Smooth muscle cell (in vitro differentiated cells): ENCODE measurements at regions not wholly inside any gene's neighbourhood (a gene's known extent, or its start where the extent isn't known, plus 50 kb on each side); places are given as distances from the start of the nearest gene placed in this dataset.

Experiments used
- DNase-seq: peaks from one replicate; lab custom pipeline; 2025; ENCODE audit not compliant: unreplicated experiment; lab: John Stamatoyannopoulos, UW
- H2AFZ ChIP-seq: fragments of 200-600 bp; sonication (generic); 2 replicates; pipeline ENCODE4 v1.6.0; 2016; ENCODE audit warnings: antibody characterized with exemption, low read depth, mild to moderate bottlenecking
- H3F3A ChIP-seq: fragments of 200-600 bp; sonication (generic); 2 replicates; pipeline ENCODE4 v1.6.0; 2017; ENCODE audit warnings: antibody characterized with exemption, low read depth
- H3K27ac ChIP-seq: fragments of 200-600 bp; sonication (generic); 2 replicates; pipeline ENCODE4 v1.5.1; 2016; ENCODE audit warnings: low read depth, mild to moderate bottlenecking
- H3K27me3 ChIP-seq: fragments of 200-600 bp; sonication (generic); 2 replicates; pipeline ENCODE4 v1.6.1; 2016; ENCODE audit warnings: low read depth, mild to moderate bottlenecking
- H3K36me3 ChIP-seq: fragments of 200-600 bp; sonication (generic); 2 replicates; pipeline ENCODE4 v1.5.1; 2016; ENCODE audit warnings: low read depth
- H3K4me1 ChIP-seq: fragments of 200-600 bp; sonication (generic); 2 replicates; pipeline ENCODE4 v1.5.1; 2016; ENCODE audit warnings: low read depth
- H3K4me2 ChIP-seq: fragments of 200-600 bp; sonication (generic); 2 replicates; pipeline ENCODE4 v1.6.0; 2016; ENCODE audit warnings: mild to moderate bottlenecking
- H3K4me3 ChIP-seq: fragments of 200-600 bp; sonication (generic); 2 replicates; pipeline ENCODE4 v1.5.1; 2016; ENCODE audit warnings: mild to moderate bottlenecking
- H3K79me2 ChIP-seq: fragments of 200-600 bp; sonication (generic); 2 replicates; pipeline ENCODE4 v1.6.0; 2016; ENCODE audit warnings: low read depth, mild to moderate bottlenecking
- H3K9ac ChIP-seq: fragments of 200-600 bp; sonication (generic); 2 replicates; pipeline ENCODE4 v1.6.0; 2016; ENCODE audit warnings: low read depth
- H3K9me3 ChIP-seq: fragments of 200-600 bp; sonication (generic); replicated peaks from 2 replicates; pipeline ENCODE4 v1.5.1; 2016; ENCODE audit warnings: low read depth
- H4K20me1 ChIP-seq: fragments of 200-600 bp; sonication (generic); 2 replicates; pipeline ENCODE4 v1.6.0; 2016; ENCODE audit warnings: low read depth
- WGBS: methylation state at CpG from one replicate; pipeline ENCODE4 v1.1.7; 2016; ENCODE audit warnings: low lambda C conversion rate; 5-methylcytosine and 5-hydroxymethylcytosine counted together
- TF ChIP-seq, protein P1 (sequence below): fragments of 200-600 bp; sonication (generic); IDR thresholded peaks from 2 replicates; pipeline ENCODE4 v1.5.1; 2017; ENCODE audit warnings: borderline replicate concordance, mild to moderate bottlenecking, antibody characterized with exemption; ENCODE audit not compliant: insufficient read depth, poor library complexity, severe bottlenecking

DNA sequence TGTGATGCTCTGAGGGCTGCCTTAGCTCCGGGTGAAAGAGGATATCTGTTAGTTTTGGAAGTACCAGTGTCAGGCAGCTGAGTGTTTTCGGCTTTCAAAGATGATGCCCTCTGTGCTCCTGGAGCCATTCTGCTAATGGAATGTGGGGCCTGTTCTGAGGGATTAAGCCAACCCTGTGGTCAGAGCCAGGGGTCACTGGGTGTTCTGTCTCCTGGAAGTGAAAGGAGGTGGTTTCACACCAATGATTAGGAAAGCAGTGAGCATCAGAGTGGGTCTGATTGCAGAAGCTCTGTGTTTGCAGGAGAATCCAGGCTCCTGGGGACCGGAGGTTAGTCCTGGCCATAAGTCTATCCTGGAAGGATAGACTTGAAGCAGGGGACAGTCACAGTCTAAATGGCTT, 94.6 kb downstream of the UQCRFS1 start:
- TF ChIP-seq, protein P1, sequence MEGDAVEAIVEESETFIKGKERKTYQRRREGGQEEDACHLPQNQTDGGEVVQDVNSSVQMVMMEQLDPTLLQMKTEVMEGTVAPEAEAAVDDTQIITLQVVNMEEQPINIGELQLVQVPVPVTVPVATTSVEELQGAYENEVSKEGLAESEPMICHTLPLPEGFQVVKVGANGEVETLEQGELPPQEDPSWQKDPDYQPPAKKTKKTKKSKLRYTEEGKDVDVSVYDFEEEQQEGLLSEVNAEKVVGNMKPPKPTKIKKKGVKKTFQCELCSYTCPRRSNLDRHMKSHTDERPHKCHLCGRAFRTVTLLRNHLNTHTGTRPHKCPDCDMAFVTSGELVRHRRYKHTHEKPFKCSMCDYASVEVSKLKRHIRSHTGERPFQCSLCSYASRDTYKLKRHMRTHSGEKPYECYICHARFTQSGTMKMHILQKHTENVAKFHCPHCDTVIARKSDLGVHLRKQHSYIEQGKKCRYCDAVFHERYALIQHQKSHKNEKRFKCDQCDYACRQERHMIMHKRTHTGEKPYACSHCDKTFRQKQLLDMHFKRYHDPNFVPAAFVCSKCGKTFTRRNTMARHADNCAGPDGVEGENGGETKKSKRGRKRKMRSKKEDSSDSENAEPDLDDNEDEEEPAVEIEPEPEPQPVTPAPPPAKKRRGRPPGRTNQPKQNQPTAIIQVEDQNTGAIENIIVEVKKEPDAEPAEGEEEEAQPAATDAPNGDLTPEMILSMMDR = no peak
- no peak overlapping the region for H3K27ac ChIP-seq
- H3K9ac ChIP-seq = no peak overlapping the region
- no peaks in the 10 kb centered on the region for H3K27me3 ChIP-seq
- no peaks in the 10 kb centered on the region for H3K79me2 ChIP-seq
- no peak overlapping the region for H3K4me2 ChIP-seq
- DNase-seq = no peak
- H3K36me3 ChIP-seq = no peaks in the 10 kb centered on the region
- no peaks in the 10 kb centered on the region for H3K9me3 ChIP-seq
- no peak overlapping the region for H3K4me3 ChIP-seq
- H3F3A ChIP-seq = no peaks in the 10 kb centered on the region
- H4K20me1 ChIP-seq = no peaks in the 10 kb centered on the region
- H3K4me1 ChIP-seq = no peaks in the 10 kb centered on the region
- H2AFZ ChIP-seq = no peak overlapping the region
- 74% methylated on average over 3 of the region's 3 CpGs for WGBS

DNA sequence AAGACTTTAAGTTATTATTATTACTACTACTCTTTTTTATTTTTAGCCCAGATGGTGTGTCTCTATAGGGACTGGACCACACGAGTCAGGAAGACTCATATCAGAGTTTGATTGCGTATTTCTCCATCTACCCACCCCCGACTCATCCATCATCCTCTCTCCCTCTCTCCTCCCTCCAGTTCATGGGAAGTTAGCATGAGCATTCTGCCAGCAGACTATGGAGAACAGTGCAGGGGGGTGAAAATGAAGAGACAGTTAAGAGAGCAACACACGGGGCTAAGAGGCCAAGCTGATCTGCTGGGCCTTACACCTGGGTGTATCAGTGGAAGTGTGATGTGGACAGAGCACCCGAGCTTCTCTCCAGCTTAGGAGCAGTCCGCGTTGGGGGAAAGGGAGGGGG, 95.0 kb downstream of the UQCRFS1 start:
- Histone ChIP-seq H3K4me3 (no peak overlapping the region), H3K27me3 (no peaks in the 10 kb centered on the region), H3K79me2 (no peaks in the 10 kb centered on the region), H3K4me2 (no peak overlapping the region), H3F3A (no peaks in the 10 kb centered on the region), H2AFZ (no peak overlapping the region), H3K9me3 (no peaks in the 10 kb centered on the region), H3K9ac (no peak overlapping the region), H3K36me3 (no peaks in the 10 kb centered on the region), H3K27ac (no peak overlapping the region), H4K20me1 (no peaks in the 10 kb centered on the region), H3K4me1 (no peaks in the 10 kb centered on the region)
- DNase-seq = no peak
- WGBS = 77% methylated on average over 7 of the region's 7 CpGs
- TF ChIP-seq, protein P1 = no peak

DNA sequence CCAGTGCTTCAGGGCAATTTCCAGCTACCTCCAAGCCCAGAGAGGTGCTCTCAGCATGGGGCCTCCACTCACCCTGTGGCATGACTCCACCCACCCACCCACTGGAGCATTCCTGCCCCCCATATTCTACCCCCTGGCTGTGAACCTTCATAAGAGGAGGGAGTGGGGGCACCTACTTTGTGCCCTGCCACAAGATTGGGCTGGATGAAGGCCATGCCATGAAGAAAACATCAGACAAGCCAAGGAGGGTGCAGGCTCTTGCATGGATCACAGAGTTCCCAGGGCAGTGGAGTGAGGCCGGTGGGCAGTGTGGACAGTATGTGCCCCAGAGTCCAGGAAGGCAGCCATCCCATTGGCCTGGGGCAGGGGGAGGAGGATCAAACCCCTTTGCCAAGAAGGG, 97.8 kb downstream of the UQCRFS1 start:
- Histone ChIP-seq H3K4me2 (no peak overlapping the region), H3K27me3 (no peaks in the 10 kb centered on the region), H3K79me2 (no peaks in the 10 kb centered on the region), H3F3A (no peaks in the 10 kb centered on the region), H3K4me1 (no peaks in the 10 kb centered on the region), H4K20me1 (no peaks in the 10 kb centered on the region), H3K9ac (no peak overlapping the region), H2AFZ (no peak overlapping the region), H3K4me3 (no peak overlapping the region), H3K9me3 (no peaks in the 10 kb centered on the region), H3K36me3 (no peaks in the 10 kb centered on the region), H3K27ac (no peak overlapping the region)
- TF ChIP-seq, protein P1 = no peak
- 100% methylated on average over 1 of the region's 1 CpG for WGBS
- no peak for DNase-seq

DNA sequence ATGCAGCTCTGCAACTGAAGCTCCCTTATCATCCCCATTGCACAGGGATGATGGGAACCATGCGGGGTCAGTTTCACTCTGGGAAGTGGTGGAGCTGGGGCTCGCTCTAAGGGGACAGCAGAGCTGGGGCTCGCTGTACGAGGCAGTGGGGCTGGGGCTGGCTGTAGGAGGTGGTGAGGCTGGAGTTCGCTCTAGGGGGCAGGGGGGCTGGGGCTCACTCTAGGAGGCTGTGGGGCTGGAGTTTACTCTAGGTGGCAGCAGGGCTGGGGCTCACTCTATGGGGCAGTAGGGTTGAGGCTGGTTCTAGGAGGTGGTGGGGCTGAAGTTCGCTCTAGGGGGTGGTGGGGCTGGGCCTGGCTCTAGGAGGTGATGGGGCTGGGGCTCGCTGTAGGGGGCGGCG, 99.1 kb downstream of the UQCRFS1 start:
- no peaks in the 10 kb centered on the region for H3K9me3 ChIP-seq
- H3K9ac ChIP-seq = no peak overlapping the region
- H3K27me3 ChIP-seq = no peaks in the 10 kb centered on the region
- no peaks in the 10 kb centered on the region for H4K20me1 ChIP-seq
- no peak overlapping the region for H2AFZ ChIP-seq
- TF ChIP-seq, protein P1 = no peak
- H3K79me2 ChIP-seq = no peaks in the 10 kb centered on the region
- H3K27ac ChIP-seq = no peak overlapping the region
- no peak for DNase-seq
- no peak overlapping the region for H3K4me2 ChIP-seq
- 92% methylated on average over 5 of the region's 9 CpGs for whole genome bisulfite sequencing
- H3K4me1 ChIP-seq = no peaks in the 10 kb centered on the region
- H3K36me3 ChIP-seq = no peaks in the 10 kb centered on the region
- H3K4me3 ChIP-seq = no peak overlapping the region
- H3F3A ChIP-seq = no peaks in the 10 kb centered on the region
